Astrocyte (in vitro differentiated cells and primary cell): ENCODE measurements at regions not wholly inside any gene's neighbourhood (a gene's known extent, or its start where the extent isn't known, plus 50 kb on each side); places are given as distances from the start of the nearest gene placed in this dataset.

Experiments used
- DNase-seq: peaks from one replicate; pipeline ENCODE4 v3.0.0-alpha.2; 2010; ENCODE audit warnings: low read depth
- FAIRE-seq: peaks from 2 replicates; lab custom pipeline; 2011; peaks lifted over from hg19 to GRCh38; lab: Jason Lieb, UNC
- H2AFZ ChIP-seq: 2 replicates; pipeline ENCODE4 v1.6.0; 2012; ENCODE audit warnings: low read depth, low read length, inconsistent platforms
- H3K27ac ChIP-seq: 2 replicates; pipeline ENCODE4 v1.5.1; 2011; ENCODE audit warnings: low read depth, low read length, inconsistent platforms
- H3K27me3 ChIP-seq: 2 replicates; pipeline ENCODE4 v1.6.0; 2011; ENCODE audit warnings: low read length, inconsistent platforms; ENCODE audit not compliant: insufficient read depth
- H3K36me3 ChIP-seq: 2 replicates; pipeline ENCODE4 v1.5.1; 2011; ENCODE audit warnings: low read length, inconsistent platforms; ENCODE audit not compliant: insufficient read depth
- H3K4me1 ChIP-seq: 2 replicates; pipeline ENCODE4 v1.5.1; 2011; ENCODE audit warnings: low read length, inconsistent platforms; ENCODE audit not compliant: insufficient read depth
- H3K4me2 ChIP-seq: 2 replicates; pipeline ENCODE4 v1.6.0; 2012; ENCODE audit warnings: low read length, inconsistent platforms
- H3K4me3 ChIP-seq: 2 replicates; pipeline ENCODE4 v1.5.1; 2011; ENCODE audit warnings: low read depth, mild to moderate bottlenecking, low read length, inconsistent platforms; ENCODE audit not compliant: insufficient read depth
- H3K79me2 ChIP-seq: 2 replicates; pipeline ENCODE4 v1.6.0; 2012; ENCODE audit warnings: mild to moderate bottlenecking, low read length, inconsistent platforms; ENCODE audit not compliant: insufficient read depth
- H3K9ac ChIP-seq: 2 replicates; pipeline ENCODE4 v1.6.0; 2012; ENCODE audit warnings: mild to moderate bottlenecking, low read length, inconsistent platforms
- H3K9me3 ChIP-seq: 2 replicates; pipeline ENCODE4 v1.5.1; 2012; ENCODE audit warnings: low read depth, mild to moderate bottlenecking, low read length, inconsistent platforms; ENCODE audit not compliant: insufficient read depth
- H4K20me1 ChIP-seq: 2 replicates; pipeline ENCODE4 v1.6.0; 2012; ENCODE audit warnings: low read length, inconsistent platforms; ENCODE audit not compliant: insufficient read depth
- H3K27ac Mint-ChIP-seq: one replicate; pipeline ENCODE4 v1.8.0; 2021; ENCODE audit warnings: mild to moderate bottlenecking, mixed read lengths; ENCODE audit not compliant: unreplicated experiment
- H3K27me3 Mint-ChIP-seq: one replicate; pipeline ENCODE4 v1.8.0; 2021; ENCODE audit warnings: low read depth, mixed read lengths; ENCODE audit not compliant: unreplicated experiment
- H3K36me3 Mint-ChIP-seq: one replicate; pipeline ENCODE4 v1.8.0; 2021; ENCODE audit warnings: low read depth, mixed read lengths; ENCODE audit not compliant: unreplicated experiment
- H3K4me1 Mint-ChIP-seq: one replicate; pipeline ENCODE4 v1.8.0; 2021; ENCODE audit warnings: low read depth, mixed read lengths; ENCODE audit not compliant: unreplicated experiment
- H3K4me3 Mint-ChIP-seq: one replicate; pipeline ENCODE4 v1.8.0; 2021; ENCODE audit warnings: mild to moderate bottlenecking, moderate library complexity, mixed read lengths; ENCODE audit not compliant: unreplicated experiment
- H3K9me3 Mint-ChIP-seq: one replicate; pipeline ENCODE4 v1.8.0; 2021; ENCODE audit warnings: mild to moderate bottlenecking, mixed read lengths; ENCODE audit not compliant: unreplicated experiment
- EZH2 ChIP-seq: IDR thresholded peaks from 2 replicates; pipeline ENCODE4 v1.6.1; 2012; ENCODE audit warnings: mild to moderate bottlenecking, low read length, inconsistent platforms; ENCODE audit not compliant: insufficient read depth
- TF ChIP-seq, protein P1 (sequence below): IDR thresholded peaks from 2 replicates; pipeline ENCODE4 v1.5.1; 2011; ENCODE audit warnings: low read depth, mild to moderate bottlenecking, inconsistent platforms, low read length, moderate library complexity; ENCODE audit not compliant: insufficient read depth

DNA sequence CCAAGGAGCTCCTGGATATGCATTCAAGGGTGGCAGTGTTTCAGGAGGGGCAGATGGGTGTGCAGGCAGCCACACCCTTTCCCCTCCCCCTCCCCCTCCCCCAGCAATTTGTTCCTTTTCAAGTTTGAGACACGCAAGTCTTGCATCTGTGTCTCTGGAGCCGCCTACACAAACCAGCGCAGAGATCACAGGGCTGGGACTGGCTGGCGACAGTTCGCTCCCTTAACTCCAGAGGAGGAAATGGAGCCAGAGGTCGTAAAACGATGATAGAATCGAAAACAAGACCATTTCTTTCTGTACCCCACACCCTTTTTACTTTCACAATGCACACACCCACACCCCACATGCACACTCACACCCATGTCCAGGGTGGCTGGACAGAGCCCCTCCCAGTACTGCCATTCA is 163.1 kb downstream of the LY86 start:
- H3K36me3 Mint-ChIP-seq, result no peaks in the 10 kb centered on the region
- Histone ChIP-seq H3K4me2 (peak overlapping the region; percentile 1), H3K9me3 (no peaks in the 10 kb centered on the region), H3K36me3 (no peaks in the 10 kb centered on the region), H2AFZ (no peak overlapping the region), H3K79me2 (no peaks in the 10 kb centered on the region), H3K4me3 (no peak overlapping the region), H3K9ac (no peak overlapping the region), H3K27me3 (no peaks in the 10 kb centered on the region), H4K20me1 (no peaks in the 10 kb centered on the region), H3K4me1 (peaks cover 7% of the 10 kb centered on the region), H3K27ac (no peak overlapping the region)
- TF ChIP-seq, protein P1, sequence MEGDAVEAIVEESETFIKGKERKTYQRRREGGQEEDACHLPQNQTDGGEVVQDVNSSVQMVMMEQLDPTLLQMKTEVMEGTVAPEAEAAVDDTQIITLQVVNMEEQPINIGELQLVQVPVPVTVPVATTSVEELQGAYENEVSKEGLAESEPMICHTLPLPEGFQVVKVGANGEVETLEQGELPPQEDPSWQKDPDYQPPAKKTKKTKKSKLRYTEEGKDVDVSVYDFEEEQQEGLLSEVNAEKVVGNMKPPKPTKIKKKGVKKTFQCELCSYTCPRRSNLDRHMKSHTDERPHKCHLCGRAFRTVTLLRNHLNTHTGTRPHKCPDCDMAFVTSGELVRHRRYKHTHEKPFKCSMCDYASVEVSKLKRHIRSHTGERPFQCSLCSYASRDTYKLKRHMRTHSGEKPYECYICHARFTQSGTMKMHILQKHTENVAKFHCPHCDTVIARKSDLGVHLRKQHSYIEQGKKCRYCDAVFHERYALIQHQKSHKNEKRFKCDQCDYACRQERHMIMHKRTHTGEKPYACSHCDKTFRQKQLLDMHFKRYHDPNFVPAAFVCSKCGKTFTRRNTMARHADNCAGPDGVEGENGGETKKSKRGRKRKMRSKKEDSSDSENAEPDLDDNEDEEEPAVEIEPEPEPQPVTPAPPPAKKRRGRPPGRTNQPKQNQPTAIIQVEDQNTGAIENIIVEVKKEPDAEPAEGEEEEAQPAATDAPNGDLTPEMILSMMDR, result no peak
- TF ChIP-seq EZH2, result no peak
- no peak overlapping the region for H3K27ac Mint-ChIP-seq
- no peak overlapping the region for H3K4me3 Mint-ChIP-seq
- H3K27me3 Mint-ChIP-seq, result peaks cover 1% of the 10 kb centered on the region
- DNase-seq, result no peak
- FAIRE-seq, result no peak
- H3K4me1 Mint-ChIP-seq, result peaks cover 35% of the 10 kb centered on the region
- no peaks in the 10 kb centered on the region for H3K9me3 Mint-ChIP-seq

DNA sequence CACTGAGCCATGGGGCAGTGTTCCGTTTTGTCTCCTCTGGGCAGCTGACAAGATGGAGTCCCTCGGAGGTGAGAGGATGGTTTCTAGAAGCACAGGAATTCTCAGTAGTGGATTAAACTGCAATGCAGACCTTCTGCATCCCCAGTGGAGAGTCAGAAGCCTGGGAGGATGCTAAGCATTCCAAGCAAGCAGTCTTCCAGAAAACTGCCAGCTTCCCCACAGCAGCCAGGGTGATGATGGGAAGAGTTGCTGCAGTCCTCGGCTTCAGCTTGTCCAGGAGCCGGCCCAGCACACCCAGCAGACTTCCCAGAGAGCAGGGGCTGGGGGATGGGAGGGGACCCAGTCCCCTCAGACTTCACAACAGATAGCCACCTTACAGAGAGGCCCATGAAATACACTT is 163.6 kb downstream of the LY86 start:
- H3K4me3 Mint-ChIP-seq, result peak overlapping the region; percentile 27

DNA sequence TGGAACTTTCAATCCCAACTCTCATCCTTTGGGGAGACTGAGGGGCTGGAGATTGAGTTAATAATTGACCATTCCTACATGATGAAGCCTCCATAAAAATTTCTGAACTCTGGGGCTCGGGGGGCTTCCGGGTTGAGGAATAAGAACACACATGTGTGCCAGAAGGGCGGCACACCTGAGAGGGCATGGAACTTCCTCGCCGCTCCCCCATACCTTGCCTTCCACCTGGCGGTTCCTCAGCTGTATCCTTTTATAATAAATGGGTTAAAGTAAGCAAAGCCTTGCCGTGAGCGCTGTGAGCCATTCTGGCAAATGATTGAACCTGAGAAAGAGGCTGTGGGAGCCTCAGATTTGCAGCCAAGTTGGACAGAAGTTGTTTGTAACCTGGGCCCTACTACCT is 164.8 kb downstream of the LY86 start:
- Mint-ChIP-seq H3K4me3 (no peak overlapping the region), H3K27me3 (peaks cover 1% of the 10 kb centered on the region), H3K4me1 (peaks cover 27% of the 10 kb centered on the region), H3K36me3 (no peaks in the 10 kb centered on the region), H3K9me3 (no peaks in the 10 kb centered on the region), H3K27ac (no peak overlapping the region)
- Histone ChIP-seq H3K4me3 (no peak overlapping the region), H3K4me1 (peaks cover 7% of the 10 kb centered on the region), H4K20me1 (no peaks in the 10 kb centered on the region), H3K79me2 (no peaks in the 10 kb centered on the region), H3K27ac (no peak overlapping the region), H3K9me3 (no peaks in the 10 kb centered on the region), H3K9ac (no peak overlapping the region), H3K27me3 (no peaks in the 10 kb centered on the region), H3K4me2 (no peak overlapping the region), H2AFZ (no peak overlapping the region), H3K36me3 (no peaks in the 10 kb centered on the region)
- FAIRE-seq (no peak), DNase-seq (no peak)
- TF ChIP-seq EZH2, result no peak
- TF ChIP-seq, protein P1, result no peak

More for the DNA sequence above, 163.6 kb downstream of the LY86 start:
- no peaks in the 10 kb centered on the region for H3K9me3 ChIP-seq
- Mint-ChIP-seq H3K36me3 (no peaks in the 10 kb centered on the region), H3K9me3 (no peaks in the 10 kb centered on the region), H3K27ac (no peak overlapping the region), H3K27me3 (peaks cover 1% of the 10 kb centered on the region), H3K4me1 (peaks cover 30% of the 10 kb centered on the region)
- H3K4me2 ChIP-seq, result peak overlapping the region; percentile 1
- H3K79me2 ChIP-seq, result no peaks in the 10 kb centered on the region
- no peaks in the 10 kb centered on the region for H3K36me3 ChIP-seq
- H4K20me1 ChIP-seq, result no peaks in the 10 kb centered on the region
- H3K4me1 ChIP-seq, result peaks cover 7% of the 10 kb centered on the region
- H3K27ac ChIP-seq, result no peak overlapping the region
- FAIRE-seq, result no peak
- H3K4me3 ChIP-seq, result no peak overlapping the region
- no peak for TF ChIP-seq EZH2
- TF ChIP-seq, protein P1, result no peak
- DNase-seq, result peak; percentile 63
- H3K9ac ChIP-seq, result no peak overlapping the region
- no peaks in the 10 kb centered on the region for H3K27me3 ChIP-seq
- H2AFZ ChIP-seq, result no peak overlapping the region
